Fibroblast of lung (primary cell): ENCODE measurements at regions not wholly inside any gene's neighbourhood (a gene's known extent, or its start where the extent isn't known, plus 50 kb on each side); places are given as distances from the start of the nearest gene placed in this dataset.

Experiments
- EZH2 ChIP-seq: IDR thresholded peaks from 2 replicates; pipeline ENCODE4 v1.5.1; 2012; ENCODE audit warnings: low read length, control low read depth, mild to moderate bottlenecking; ENCODE audit errors: missing control alignments
- TF ChIP-seq, protein P1 (sequence below), 2 donors: IDR thresholded peaks in 1 of 2; conservative IDR thresholded peaks in 1 of 2; 1 replicate in 1 of 2; 2 replicates in 1 of 2; pipeline ENCODE4 v1.5.1; 2011 to 2012; ENCODE audit warnings: low read length in 2 of 2, control low read depth in 1 of 2, inconsistent platforms in 1 of 2, low read depth in 1 of 2, mild to moderate bottlenecking in 1 of 2

- TF ChIP-seq, protein P1, sequence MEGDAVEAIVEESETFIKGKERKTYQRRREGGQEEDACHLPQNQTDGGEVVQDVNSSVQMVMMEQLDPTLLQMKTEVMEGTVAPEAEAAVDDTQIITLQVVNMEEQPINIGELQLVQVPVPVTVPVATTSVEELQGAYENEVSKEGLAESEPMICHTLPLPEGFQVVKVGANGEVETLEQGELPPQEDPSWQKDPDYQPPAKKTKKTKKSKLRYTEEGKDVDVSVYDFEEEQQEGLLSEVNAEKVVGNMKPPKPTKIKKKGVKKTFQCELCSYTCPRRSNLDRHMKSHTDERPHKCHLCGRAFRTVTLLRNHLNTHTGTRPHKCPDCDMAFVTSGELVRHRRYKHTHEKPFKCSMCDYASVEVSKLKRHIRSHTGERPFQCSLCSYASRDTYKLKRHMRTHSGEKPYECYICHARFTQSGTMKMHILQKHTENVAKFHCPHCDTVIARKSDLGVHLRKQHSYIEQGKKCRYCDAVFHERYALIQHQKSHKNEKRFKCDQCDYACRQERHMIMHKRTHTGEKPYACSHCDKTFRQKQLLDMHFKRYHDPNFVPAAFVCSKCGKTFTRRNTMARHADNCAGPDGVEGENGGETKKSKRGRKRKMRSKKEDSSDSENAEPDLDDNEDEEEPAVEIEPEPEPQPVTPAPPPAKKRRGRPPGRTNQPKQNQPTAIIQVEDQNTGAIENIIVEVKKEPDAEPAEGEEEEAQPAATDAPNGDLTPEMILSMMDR (conservative IDR thresholded peaks at IDR 0.05 in 1 of 2, IDR thresholded peaks at IDR 0.05 in 1 of 2; ENCODE audit: low read depth in 1 of 2, low read length in 2 of 2): no peak
- TF ChIP-seq EZH2: no peak
Observed at GRCh38 chr2:195477996-195478382, 179.0 kb upstream of the SLC39A10 start.
